Aorta (tissue), 5 donors: ENCODE measurements at regions not wholly inside any gene's neighbourhood (a gene's known extent, or its start where the extent isn't known, plus 50 kb on each side); places are given as distances from the start of the nearest gene placed in this dataset.

Experiments
- ATAC-seq: fragments of 200-7000 bp; cut with Tn5 transposase; one replicate; pipeline ENCODE4 v1.9.1; 2022; ENCODE audit warnings: moderate library complexity; ENCODE audit not compliant: low FRiP score
- DNase-seq, 2 donors: peaks; one replicate each; pipeline ENCODE4 v3.0.0-alpha.2; 2020
- H3K27ac ChIP-seq, 2 donors: one replicate each; pipeline ENCODE4 v1.5.1; 2013; ENCODE audit warnings: low read length in 2 of 2, mild to moderate bottlenecking in 2 of 2, moderate library complexity in 2 of 2, control low read depth in 1 of 2, inconsistent platforms in 1 of 2, low read depth in 1 of 2
- H3K27me3 ChIP-seq, 2 donors: one replicate each; pipeline ENCODE4 v1.6.1; 2013; ENCODE audit warnings: control low read depth in 1 of 2, low read length in 1 of 2, mild to moderate bottlenecking in 1 of 2, moderate library complexity in 1 of 2; ENCODE audit not compliant: insufficient read depth in 2 of 2, control insufficient read depth in 1 of 2
- H3K36me3 ChIP-seq, 2 donors: one replicate each; pipeline ENCODE4 v1.6.1; 2013; ENCODE audit warnings: control low read depth in 1 of 2, low read length in 1 of 2, mild to moderate bottlenecking in 1 of 2; ENCODE audit not compliant: insufficient read depth in 2 of 2, control insufficient read depth in 1 of 2
- H3K4me1 ChIP-seq, 2 donors: one replicate each; pipeline ENCODE4 v1.6.1; 2013; ENCODE audit warnings: low read length in 2 of 2, control low read depth in 1 of 2, mild to moderate bottlenecking in 1 of 2, moderate library complexity in 1 of 2; ENCODE audit not compliant: insufficient read depth in 2 of 2, control insufficient read depth in 1 of 2
- H3K4me3 ChIP-seq, 2 donors: one replicate each; pipeline ENCODE4 v1.5.1; 2013; ENCODE audit warnings: low read length in 2 of 2, control low read depth in 1 of 2, mild to moderate bottlenecking in 1 of 2
- H3K9me3 ChIP-seq: one replicate; pipeline ENCODE4 v1.6.1; 2013; ENCODE audit warnings: mild to moderate bottlenecking, low read length; ENCODE audit not compliant: control insufficient read depth
- WGBS, 2 donors: extraction: QIAGEN DNeasy Blood & Tissue Kit; methylation state at CpG; one replicate each; pipeline ENCODE4 v1.1.7; 2013; 5-methylcytosine and 5-hydroxymethylcytosine counted together
- intact Hi-C, 2 donors: fragments of 100-400 bp; cut with DNase I; formaldehyde crosslinking; loops; one replicate each; pipeline versions ENCODE4 v1.14.2 to v1.15.0; 2022
- donor health status: healthy with polysubstance abuse.
- donor health status: Bipolar disorder and iron deficiency.
- donor health status: DM: no; HTN: no; CAD: no.
- donor health status: DM: no; HTN: no; CAD: no.
- donor health status: DM: yes; HTN: yes; CAD: no.

DNA sequence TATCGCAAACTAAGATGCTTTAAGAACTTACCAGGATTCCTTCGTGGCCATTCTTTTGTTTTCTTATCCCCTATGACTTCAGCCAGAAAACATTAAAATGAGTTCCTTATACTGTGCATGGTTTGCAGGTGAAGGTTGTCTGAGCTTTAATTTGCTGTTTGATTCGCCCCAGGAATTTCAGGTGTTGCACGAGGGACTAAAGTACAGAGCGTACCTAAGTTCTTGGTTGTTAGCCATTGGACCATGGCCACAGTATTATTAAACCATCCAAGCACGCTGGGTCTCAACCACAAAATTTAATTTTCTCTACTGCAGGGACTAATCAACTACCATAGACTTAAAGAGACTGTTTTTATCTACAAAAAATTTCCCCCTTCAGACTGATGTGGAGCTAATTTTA is 208.4 kb upstream of the MPDZ start:
- DNase-seq (no peak), ATAC-seq (no peak)
- Histone ChIP-seq H3K27me3 (no peaks in the 10 kb centered on the region), H3K27ac (no peak overlapping the region), H3K36me3 (no peaks in the 10 kb centered on the region), H3K9me3 (no peaks in the 10 kb centered on the region), H3K4me3 (no peak overlapping the region), H3K4me1 (peaks cover 8 to 9% of the 10 kb centered on the region in 2 donors)
- intact Hi-C loops, result loop anchor here in 1 of 2 donors (10.0 kb wide), 1 partner anchor 77 kb away; no protein-coding TSS in a partner anchor
- WGBS, 2 donors, result 54 to 62% methylated on average over 6 of the region's 6 CpGs

DNA sequence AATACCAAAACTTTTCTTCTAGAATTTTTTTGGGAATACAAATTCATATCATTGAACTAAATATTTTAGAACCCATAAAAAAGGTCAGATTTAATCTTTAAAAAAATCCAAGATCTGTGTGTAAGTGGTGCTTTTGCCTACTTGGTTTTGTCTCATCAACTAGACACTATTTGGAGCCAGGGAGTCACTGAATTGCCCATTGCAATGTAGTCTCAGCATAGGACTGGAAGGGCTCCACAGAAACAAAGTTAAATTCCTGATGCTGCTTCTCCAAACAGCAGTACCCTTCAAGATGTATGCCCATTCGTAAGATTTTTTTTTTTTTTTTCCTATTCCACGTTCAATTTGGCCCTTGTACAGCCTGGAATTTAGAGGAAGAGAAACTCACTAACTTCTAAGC is 208.0 kb upstream of the MPDZ start:
- Histone ChIP-seq H3K9me3 (no peaks in the 10 kb centered on the region), H3K4me3 (no peak overlapping the region), H3K27ac (no peak overlapping the region), H3K4me1 (peaks cover 8 to 9% of the 10 kb centered on the region in 2 donors), H3K27me3 (no peaks in the 10 kb centered on the region), H3K36me3 (no peaks in the 10 kb centered on the region)
- DNase-seq (no peak), ATAC-seq (no peak)
- intact Hi-C loops, result loop anchor here in 1 of 2 donors (10.0 kb wide), 1 partner anchor 77 kb away; no protein-coding TSS in a partner anchor
- 13 to 24% methylated on average over 2 of the region's 2 CpGs for WGBS, 2 donors

DNA sequence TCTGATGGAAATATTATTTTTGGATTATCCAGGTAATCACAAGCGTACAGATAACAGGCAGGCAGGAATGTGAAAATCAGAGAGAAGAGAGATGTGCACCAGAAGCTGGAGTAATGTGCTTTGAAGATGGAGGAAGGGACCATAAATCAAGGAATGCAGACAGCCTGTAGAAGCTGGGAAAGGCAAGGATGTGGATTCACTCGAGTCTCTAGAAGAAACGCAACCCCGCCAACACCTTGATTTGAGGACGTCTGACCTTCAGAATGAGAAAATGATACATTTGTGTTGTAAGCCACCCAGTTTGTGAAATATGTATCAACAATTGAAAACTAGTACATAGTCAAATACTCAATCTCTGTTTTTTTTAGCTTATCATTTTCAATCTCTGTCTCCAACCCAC is 207.6 kb upstream of the MPDZ start:
- Histone ChIP-seq H3K36me3 (no peaks in the 10 kb centered on the region), H3K27me3 (no peaks in the 10 kb centered on the region), H3K4me1 (peaks cover 6 to 9% of the 10 kb centered on the region in 2 donors), H3K4me3 (no peak overlapping the region), H3K27ac (no peak overlapping the region), H3K9me3 (no peaks in the 10 kb centered on the region)
- WGBS, 2 donors, result 94% methylated on average over 5 of the region's 5 CpGs
- intact Hi-C loops, result loop anchor here in 1 of 2 donors (10.0 kb wide), 1 partner anchor 78 kb away; no protein-coding TSS in a partner anchor
- ATAC-seq (no peak), DNase-seq (no peak)

DNA sequence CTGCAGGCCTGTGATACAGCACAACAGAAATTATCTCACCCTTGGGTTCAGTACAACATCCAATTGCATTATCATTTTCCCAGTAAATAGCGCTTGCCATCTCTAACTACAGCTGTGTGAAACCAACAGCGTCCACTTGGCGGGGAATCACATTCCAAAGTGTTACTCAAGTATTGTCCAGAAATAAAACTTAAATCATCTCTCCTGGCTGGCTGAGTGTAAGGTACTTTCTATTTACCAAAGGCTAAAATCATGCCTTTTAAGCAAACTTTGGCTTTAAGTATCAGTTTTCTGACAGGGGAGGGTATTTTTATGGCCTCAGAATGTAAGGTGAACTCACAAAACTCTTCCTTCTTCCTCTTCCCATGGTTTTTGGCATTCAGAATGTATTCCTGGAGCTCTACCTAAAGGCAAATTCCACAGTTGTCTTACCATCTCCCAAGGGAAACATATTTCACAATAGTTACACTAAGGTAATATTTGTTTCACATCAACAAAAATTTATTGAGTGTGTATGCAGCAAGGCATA is 205.6 kb upstream of the MPDZ start:
- intact Hi-C loops, result loop anchor here in 1 of 2 donors (10.0 kb wide), 1 partner anchor 80 kb away; no protein-coding TSS in a partner anchor
- DNase-seq (peak in 1 of 2 donors; percentile 77), ATAC-seq (peak; percentile 89)
- Histone ChIP-seq H3K9me3 (no peaks in the 10 kb centered on the region), H3K27me3 (no peaks in the 10 kb centered on the region), H3K27ac (peak overlapping the region; percentile 28 to 43), H3K4me3 (no peak overlapping the region), H3K4me1 (peaks cover 3 to 4% of the 10 kb centered on the region in 2 donors), H3K36me3 (no peaks in the 10 kb centered on the region)
- 5 to 11% methylated on average over 3 of the region's 3 CpGs for WGBS, 2 donors

DNA sequence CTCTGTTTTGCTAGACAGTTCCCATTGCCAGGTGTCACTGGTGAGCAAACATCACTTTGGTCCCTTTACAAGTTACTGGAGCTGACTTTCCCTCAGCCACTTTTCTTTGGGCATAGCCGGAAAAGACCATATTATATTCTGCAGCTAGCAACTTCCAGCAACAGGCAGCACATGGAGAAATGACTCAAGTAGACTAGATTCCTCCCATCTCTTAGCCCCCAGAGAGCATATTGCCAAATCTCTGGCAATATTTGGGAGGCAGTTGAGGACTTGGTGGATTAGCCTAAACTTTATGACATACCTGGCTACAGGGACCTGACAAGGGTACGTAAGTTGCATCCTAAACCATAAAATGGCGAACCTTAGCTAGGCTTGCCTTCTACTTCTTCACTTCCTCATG is 204.7 kb upstream of the MPDZ start:
- DNase-seq (no peak), ATAC-seq (peak; percentile 76)
- no peak overlapping the region for H3K27ac ChIP-seq
- no peaks in the 10 kb centered on the region for H3K27me3 ChIP-seq
- no peaks in the 10 kb centered on the region for H3K9me3 ChIP-seq
- H3K4me1 ChIP-seq, result peaks cover 3 to 4% of the 10 kb centered on the region in 2 donors
- H3K36me3 ChIP-seq, result no peaks in the 10 kb centered on the region
- intact Hi-C loops, result loop anchor here in 1 of 2 donors (10.0 kb wide), 1 partner anchor 81 kb away; no protein-coding TSS in a partner anchor
- H3K4me3 ChIP-seq, result no peak overlapping the region
- whole genome bisulfite sequencing, 2 donors, result 96% methylated on average over 3 of the region's 3 CpGs

DNA sequence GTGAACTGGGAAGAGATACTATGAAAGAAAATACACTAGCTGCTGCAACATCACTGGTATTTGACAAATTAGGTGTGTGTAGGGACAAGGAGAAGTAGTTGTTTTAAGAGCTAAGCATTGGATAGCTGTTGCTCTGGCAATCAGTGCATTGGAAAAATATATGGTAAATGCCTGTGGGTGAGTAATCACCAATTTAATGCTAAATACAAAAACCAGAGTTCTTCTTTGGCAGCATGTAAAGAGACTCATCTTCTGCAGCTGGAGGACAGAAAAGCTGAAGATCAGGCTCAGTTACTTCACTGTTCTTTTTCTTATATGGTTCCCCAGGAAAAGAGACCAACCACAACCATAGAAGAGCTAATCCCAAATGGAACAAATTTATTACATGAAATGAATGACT is 201.8 kb upstream of the MPDZ start:
- ATAC-seq, result no peak
- no peak for DNase-seq
- H3K4me1 ChIP-seq, result peaks cover 2 to 3% of the 10 kb centered on the region in 2 donors
- no peak overlapping the region for H3K4me3 ChIP-seq
- H3K27me3 ChIP-seq, result no peaks in the 10 kb centered on the region
- no peaks in the 10 kb centered on the region for H3K9me3 ChIP-seq
- H3K27ac ChIP-seq, result no peak overlapping the region
- H3K36me3 ChIP-seq, result no peaks in the 10 kb centered on the region
- intact Hi-C loops, result loop anchor here in 1 of 2 donors (10.0 kb wide), 1 partner anchor 84 kb away; no protein-coding TSS in a partner anchor

DNA sequence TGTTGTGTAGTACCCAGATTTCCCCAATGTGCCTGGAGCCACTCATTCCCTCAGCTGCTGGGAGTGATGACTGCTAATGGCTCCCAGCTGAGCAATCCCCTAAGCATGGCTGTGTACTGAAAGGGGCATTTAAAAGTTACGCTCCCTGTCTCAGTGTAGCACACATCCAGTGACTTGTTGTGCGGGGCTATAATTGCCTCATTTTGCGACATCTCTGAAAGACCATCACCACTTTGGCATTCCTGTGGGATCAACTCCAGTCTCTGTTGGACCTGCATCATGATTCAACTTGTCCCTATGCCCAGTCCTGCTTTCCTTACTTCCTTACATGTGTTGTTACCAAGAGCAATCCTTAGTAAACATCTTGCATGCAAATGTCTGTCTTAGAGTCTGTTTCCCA is 201.2 kb upstream of the MPDZ start:
- intact Hi-C loops, result loop anchor here in 1 of 2 donors (10.0 kb wide), 1 partner anchor 84 kb away; no protein-coding TSS in a partner anchor
- Histone ChIP-seq H3K4me3 (no peak overlapping the region), H3K9me3 (no peaks in the 10 kb centered on the region), H3K27ac (no peak overlapping the region), H3K27me3 (no peaks in the 10 kb centered on the region), H3K4me1 (peaks cover 2 to 3% of the 10 kb centered on the region in 2 donors), H3K36me3 (no peaks in the 10 kb centered on the region)
- ATAC-seq (no peak), DNase-seq (no peak)
- whole genome bisulfite sequencing, 2 donors, result 83 to 84% methylated on average over 3 of the region's 3 CpGs

DNA sequence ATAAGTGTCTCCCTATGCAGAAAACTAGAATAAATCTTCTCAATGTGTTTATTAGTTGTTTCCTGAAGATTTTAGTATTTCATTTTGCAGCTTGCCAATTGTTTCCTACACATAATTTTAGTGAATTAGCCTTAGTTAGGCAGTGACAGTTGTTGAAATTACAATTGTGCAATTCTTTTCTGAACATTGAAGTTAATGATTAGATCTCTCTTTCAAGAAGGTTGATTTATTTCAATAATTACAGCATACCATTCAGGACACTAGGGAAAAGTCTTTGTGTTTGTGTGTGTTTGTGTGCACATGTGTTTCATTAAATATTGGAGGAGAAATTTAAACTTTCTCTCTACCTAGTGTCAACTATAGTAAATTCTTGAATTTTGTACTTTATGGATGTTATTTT is 199.6 kb upstream of the MPDZ start:
- no peaks in the 10 kb centered on the region for H3K27me3 ChIP-seq
- H3K36me3 ChIP-seq, result no peaks in the 10 kb centered on the region
- H3K4me3 ChIP-seq, result no peak overlapping the region
- intact Hi-C loops, result loop anchor here in 1 of 2 donors (10.0 kb wide), 1 partner anchor 196 kb away; no protein-coding TSS in a partner anchor
- ATAC-seq (no peak), DNase-seq (no peak)
- no peak overlapping the region for H3K27ac ChIP-seq
- no peaks in the 10 kb centered on the region for H3K9me3 ChIP-seq
- H3K4me1 ChIP-seq, result no peaks in the 10 kb centered on the region

DNA sequence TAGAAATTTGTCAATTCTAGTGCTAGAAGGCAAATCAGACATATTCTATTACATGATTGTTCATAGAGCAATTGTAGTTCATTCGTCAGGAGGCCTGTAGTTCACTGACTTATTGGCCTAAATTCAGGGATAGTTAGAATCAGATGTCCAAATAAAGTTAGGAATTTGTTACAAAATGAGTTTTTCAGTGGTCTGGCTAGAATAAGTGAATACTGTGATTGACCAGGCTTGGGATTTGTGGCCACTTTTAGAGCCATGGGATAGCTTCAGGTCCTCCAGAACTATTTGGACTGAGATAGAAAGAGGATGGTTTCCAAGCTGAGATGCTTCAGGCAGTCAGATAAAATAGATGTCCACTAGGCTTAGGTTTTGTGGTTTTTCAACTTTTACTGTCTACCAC is 199.1 kb upstream of the MPDZ start:
- no peaks in the 10 kb centered on the region for H3K36me3 ChIP-seq
- H3K9me3 ChIP-seq, result no peaks in the 10 kb centered on the region
- no peak for DNase-seq
- no peaks in the 10 kb centered on the region for H3K27me3 ChIP-seq
- intact Hi-C loops, result loop anchor here in 1 of 2 donors (10.0 kb wide), 1 partner anchor 196 kb away; no protein-coding TSS in a partner anchor
- no peak overlapping the region for H3K27ac ChIP-seq
- ATAC-seq, result peak; percentile 73
- no peak overlapping the region for H3K4me3 ChIP-seq
- no peaks in the 10 kb centered on the region for H3K4me1 ChIP-seq
- WGBS, 2 donors, result 16 to 17% methylated on average over 1 of the region's 1 CpG
